ENCODE measurements at regions not wholly inside any gene's neighbourhood (a gene's known extent, or its start where the extent isn't known, plus 50 kb on each side); places are given as distances from the start of the nearest gene placed in this dataset.

DNA sequence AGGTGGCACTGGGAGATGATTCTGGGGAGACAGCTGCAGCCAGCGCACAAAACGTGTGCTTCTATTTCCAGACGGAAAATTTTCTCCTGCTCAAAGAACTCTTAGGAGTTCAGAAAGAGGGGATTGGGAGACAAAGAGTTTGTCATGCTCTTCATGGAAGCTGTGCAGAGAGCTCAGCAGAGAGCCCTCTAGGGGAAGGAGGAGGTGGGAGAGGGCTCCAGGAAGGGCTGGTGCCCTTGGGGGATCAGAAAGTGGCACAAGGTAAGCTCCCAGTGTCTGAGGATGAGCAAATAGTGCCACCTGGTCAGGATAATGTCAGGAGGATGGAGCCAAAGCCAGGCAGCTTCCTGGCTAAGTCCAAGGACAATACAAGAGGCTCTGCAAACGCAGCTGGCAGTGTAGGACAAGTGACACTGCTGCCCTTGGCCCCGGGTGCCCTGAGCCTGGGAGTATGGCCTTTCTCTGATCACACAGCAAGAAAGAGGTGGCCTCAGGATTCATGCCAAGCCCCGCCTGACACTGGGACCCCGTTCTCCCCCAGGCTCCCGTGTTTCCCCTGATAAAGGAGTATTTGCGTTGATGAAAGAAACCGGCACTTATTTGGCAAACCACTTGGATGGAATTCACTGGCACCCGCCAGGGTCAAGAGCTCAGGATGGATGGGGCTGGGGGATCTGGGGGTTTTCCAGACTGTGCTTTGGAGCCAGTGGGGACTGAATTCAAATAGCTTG, 254.0 kb downstream of the PTPRU start:
- DNase-seq (ENCODE audit: low read depth): no peak
- no peak for TF ChIP-seq CTCF (IDR thresholded peaks at IDR 0.05; ENCODE audit: insufficient read depth, low read depth, low read length, missing control alignments)
- H3K4me3 ChIP-seq (ENCODE audit: low read length): no peak overlapping the region

GRCh38 chr1:29489471-29489870, 253.1 kb downstream of the PTPRU start:
- DNase-seq (ENCODE audit: low read depth): no peak
- H3K4me3 ChIP-seq (ENCODE audit: low read length): no peak overlapping the region
- no peak for TF ChIP-seq CTCF (IDR thresholded peaks at IDR 0.05; ENCODE audit: insufficient read depth, low read depth, low read length, missing control alignments)

- no peak overlapping the region for H3K4me3 ChIP-seq (ENCODE audit: low read length)
- TF ChIP-seq CTCF (IDR thresholded peaks at IDR 0.05; ENCODE audit: insufficient read depth, low read depth, low read length, missing control alignments): no peak
- DNase-seq (ENCODE audit: low read depth): no peak
Observed at GRCh38 chr1:29488794-29489311, 252.5 kb downstream of the PTPRU start.

GRCh38 chr1:29488086-29488793, 251.9 kb downstream of the PTPRU start:
- no peak for DNase-seq (ENCODE audit: low read depth)
- no peak overlapping the region for H3K4me3 ChIP-seq (ENCODE audit: low read length)

DNA sequence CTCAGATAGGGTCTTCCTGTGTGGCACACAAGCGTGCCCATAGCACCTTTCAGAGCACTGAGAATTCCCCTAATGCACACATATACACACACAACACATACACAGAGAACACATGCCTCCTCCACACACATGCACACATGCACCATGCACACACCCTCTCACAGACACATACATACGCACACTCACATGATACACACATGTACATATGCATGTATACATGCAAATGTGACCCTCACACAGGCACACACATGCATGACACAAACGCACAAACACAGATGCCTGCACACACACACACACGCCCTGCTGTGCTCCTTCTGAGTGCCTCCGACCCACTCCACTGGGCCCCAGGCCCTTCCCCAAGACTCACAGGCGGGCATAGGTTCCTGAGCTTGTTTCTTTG, 251.0 kb downstream of the PTPRU start:
- DNase-seq (ENCODE audit: low read depth): no peak
- no peak for TF ChIP-seq CTCF (IDR thresholded peaks at IDR 0.05; ENCODE audit: insufficient read depth, low read depth, low read length, missing control alignments)
- no peak overlapping the region for H3K4me3 ChIP-seq (ENCODE audit: low read length)

More at GRCh38 chr1:29488086-29488793, 251.9 kb downstream of the PTPRU start:
- no peak for TF ChIP-seq CTCF (IDR thresholded peaks at IDR 0.05; ENCODE audit: insufficient read depth, low read depth, low read length, missing control alignments)

DNA sequence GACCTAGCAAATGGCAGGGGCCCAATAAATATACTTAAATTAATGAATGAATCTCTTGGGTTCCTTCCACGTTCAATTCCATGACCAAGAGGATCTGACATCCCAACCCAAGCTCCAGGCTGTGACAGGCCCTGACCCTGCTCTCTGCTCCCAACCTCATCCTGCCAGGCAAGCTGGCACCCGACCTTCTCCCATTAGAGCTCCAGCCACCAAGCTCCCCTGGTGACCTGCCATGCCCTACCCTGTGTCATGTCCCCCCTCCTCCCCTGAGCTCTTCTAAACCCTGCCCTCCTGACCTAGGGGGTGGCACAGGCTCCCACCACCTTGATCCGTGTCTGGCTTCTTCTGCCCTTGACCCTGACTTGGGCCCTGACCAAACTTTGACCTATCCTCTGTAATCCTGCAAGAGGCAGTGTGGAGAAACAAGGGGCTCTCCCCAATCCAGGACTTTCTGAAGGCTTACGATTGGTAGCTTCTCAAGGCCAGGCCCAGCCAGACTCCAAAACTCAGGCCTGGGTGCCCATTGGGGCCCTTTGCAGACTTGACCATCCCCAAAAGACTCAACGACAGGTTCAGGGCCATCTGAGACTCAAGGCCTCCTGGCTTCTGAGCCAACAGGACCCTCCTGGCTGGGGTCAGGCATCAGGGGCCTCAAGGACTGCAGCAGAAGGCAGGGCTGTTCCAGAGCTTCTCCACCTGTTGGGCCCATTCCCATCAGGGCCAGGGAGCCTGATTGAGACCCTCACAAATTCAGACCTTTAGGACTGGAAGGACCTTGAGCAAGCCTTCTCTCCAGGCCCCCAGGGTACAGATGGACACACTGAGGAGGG, 249.0 kb downstream of the PTPRU start:
- H3K4me3 ChIP-seq (ENCODE audit: low read length): no peak overlapping the region
- no peak for DNase-seq (ENCODE audit: low read depth)
- no peak for TF ChIP-seq CTCF (IDR thresholded peaks at IDR 0.05; ENCODE audit: insufficient read depth, low read depth, low read length, missing control alignments)

Data from epithelial cell of esophagus (primary cell).